ENCODE measurements at regions not wholly inside any gene's neighbourhood (a gene's known extent, or its start where the extent isn't known, plus 50 kb on each side); places are given as distances from the start of the nearest gene placed in this dataset.

DNA sequence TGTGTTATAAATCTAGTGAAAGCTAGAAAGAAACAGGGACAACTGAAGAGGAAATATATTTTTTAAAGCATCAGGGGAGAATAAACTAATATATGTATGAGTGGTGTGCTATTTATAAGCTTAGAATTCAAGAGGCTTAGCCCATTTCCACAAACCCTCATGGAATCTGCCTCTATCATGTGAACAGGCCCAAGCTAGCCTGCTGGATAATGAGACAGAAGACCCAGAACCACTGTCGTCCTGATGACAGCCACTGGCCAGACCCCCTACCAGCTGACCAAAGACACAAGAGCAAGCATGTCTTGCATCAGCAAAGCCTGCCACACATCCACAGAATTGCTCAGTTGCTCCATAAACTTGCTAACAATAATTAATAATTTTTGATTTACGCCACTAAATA lies 382.3 kb upstream of the NXPH2 start:
- TF ChIP-seq, protein P1, sequence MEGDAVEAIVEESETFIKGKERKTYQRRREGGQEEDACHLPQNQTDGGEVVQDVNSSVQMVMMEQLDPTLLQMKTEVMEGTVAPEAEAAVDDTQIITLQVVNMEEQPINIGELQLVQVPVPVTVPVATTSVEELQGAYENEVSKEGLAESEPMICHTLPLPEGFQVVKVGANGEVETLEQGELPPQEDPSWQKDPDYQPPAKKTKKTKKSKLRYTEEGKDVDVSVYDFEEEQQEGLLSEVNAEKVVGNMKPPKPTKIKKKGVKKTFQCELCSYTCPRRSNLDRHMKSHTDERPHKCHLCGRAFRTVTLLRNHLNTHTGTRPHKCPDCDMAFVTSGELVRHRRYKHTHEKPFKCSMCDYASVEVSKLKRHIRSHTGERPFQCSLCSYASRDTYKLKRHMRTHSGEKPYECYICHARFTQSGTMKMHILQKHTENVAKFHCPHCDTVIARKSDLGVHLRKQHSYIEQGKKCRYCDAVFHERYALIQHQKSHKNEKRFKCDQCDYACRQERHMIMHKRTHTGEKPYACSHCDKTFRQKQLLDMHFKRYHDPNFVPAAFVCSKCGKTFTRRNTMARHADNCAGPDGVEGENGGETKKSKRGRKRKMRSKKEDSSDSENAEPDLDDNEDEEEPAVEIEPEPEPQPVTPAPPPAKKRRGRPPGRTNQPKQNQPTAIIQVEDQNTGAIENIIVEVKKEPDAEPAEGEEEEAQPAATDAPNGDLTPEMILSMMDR (IDR thresholded peaks at IDR 0.05; ENCODE audit: insufficient read depth, low read length, missing control alignments), result no peak
- no peak for DNase-seq (ENCODE audit: low read depth, low spot score)
- no peak overlapping the region for H3K4me3 ChIP-seq (ENCODE audit: low read depth, low read length)
- ChIA-PET POLR2A (no interaction called here), CTCF (no interaction called here)

DNA sequence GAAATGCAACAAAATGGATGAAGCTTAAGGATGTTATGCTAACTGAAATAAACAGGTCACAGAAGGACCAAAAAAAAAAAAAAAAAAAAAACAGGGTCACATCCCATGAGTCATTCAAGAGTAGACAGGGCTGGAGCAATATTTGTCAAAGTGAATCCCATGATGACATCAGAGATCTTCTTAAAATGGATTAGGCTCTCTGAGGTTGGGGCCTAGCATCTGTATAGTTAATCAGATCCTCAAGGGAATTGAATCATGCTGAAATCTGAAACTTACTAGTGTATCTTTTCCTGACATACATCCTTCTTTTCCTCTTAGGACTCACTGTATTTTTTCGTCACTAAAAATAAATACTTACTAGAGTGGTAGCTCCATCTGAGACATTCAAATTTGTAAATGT lies 380.6 kb upstream of the NXPH2 start:
- no peak for DNase-seq (ENCODE audit: low read depth, low spot score)
- ChIA-PET CTCF (no interaction called here), POLR2A (no interaction called here)
- H3K4me3 ChIP-seq (ENCODE audit: low read depth, low read length), result no peak overlapping the region
- TF ChIP-seq, protein P1 (IDR thresholded peaks at IDR 0.05; ENCODE audit: insufficient read depth, low read length, missing control alignments), result no peak

DNA sequence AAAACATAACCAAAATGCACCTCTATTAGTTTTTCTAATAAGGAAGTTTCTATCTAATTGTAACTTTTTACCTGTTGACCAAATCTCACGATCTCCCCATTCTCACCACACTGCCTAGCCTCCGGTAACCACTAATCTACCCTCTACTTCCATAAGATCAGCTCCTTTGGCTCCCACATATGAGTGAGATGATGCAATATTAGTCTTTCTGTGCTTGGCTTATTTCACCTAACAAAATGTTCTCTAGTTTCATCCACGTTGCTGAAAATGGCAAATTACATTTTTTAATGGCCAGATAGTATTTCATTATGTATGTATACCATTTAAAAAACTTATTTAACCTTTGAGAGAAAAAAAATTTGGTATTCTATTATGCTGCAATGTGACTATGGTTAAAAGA lies 379.0 kb upstream of the NXPH2 start:
- POLR2A ChIA-PET, result no interaction called here
- TF ChIP-seq, protein P1 (IDR thresholded peaks at IDR 0.05; ENCODE audit: insufficient read depth, low read length, missing control alignments), result no peak
- CTCF ChIA-PET, result no interaction called here
- H3K4me3 ChIP-seq (ENCODE audit: low read depth, low read length), result no peak overlapping the region
- no peak for DNase-seq (ENCODE audit: low read depth, low spot score)

DNA sequence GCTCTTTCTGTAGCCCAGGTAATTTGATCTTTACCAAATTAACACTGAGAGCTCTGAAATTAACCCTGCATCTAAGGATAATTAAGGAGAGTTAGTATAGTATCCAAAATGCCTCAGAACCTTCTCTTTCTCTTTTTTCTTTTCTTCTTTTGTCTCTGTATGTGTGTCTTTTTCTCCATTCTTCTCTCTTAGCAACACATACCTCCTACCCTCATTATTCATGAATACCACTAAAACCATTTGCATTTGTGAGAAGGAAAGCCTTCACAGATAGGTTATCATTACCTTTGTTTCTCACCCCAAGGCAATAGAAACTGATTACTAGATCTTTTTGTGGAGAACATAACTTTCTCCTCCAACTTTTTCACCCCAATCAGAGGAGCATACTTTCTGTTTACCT lies 376.5 kb upstream of the NXPH2 start:
- DNase-seq (ENCODE audit: low read depth, low spot score), result no peak
- ChIA-PET CTCF (no interaction called here), POLR2A (no interaction called here)
- TF ChIP-seq, protein P1 (IDR thresholded peaks at IDR 0.05; ENCODE audit: insufficient read depth, low read length, missing control alignments), result no peak
- no peak overlapping the region for H3K4me3 ChIP-seq (ENCODE audit: low read depth, low read length)

DNA sequence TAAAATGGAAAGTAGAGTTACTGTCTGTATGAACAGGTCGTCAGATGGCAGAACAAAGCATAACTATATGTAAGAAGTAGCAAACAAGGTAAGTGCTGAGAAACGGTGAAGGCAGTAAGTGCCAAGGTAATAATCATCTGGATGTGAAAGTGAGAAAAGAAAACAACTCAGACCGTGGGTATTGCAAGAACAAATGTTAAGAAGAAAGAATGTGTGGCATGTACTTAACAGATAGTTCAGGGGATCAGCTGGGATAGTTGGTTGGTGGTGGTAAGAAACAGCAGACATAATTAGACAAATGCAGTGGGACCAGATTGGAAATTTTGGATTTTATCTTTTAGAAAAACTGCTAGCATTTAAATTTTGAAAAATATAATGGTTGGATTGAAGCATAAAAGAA lies 375.8 kb upstream of the NXPH2 start:
- CTCF ChIA-PET, result no interaction called here
- POLR2A ChIA-PET, result no interaction called here
- H3K4me3 ChIP-seq (ENCODE audit: low read depth, low read length), result no peak overlapping the region
- TF ChIP-seq, protein P1 (IDR thresholded peaks at IDR 0.05; ENCODE audit: insufficient read depth, low read length, missing control alignments), result no peak
- DNase-seq (ENCODE audit: low read depth, low spot score), result no peak

DNA sequence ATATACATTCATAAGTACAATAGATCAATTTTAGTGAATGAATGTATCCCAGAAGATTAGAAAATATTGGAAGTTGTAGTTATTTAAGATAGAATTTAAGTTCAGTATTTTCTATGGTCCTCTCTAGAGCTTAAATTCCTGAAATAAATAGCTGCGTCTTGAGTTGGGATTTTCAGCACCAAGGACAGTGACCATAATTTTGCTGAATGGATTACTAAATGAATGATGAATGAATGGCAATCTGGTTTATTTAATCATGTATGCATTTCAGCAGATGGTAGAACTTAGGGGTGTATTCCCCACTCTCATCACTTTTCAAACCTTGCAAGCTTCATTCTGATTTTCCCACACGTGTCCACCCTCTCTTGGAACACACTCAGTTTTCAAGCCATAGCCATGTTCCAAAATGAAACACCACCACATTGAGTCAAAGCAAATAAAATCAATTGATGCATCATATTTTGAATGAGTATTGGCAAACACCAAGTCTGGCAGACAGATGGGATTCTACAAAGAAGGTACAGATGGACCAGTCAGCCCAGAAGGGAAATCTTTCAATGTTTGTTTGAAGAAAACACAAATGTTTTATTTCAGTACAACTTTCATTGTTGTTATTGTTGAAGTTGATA lies 362.2 kb upstream of the NXPH2 start:
- DNase-seq (ENCODE audit: low read depth, low spot score), result no peak
- TF ChIP-seq, protein P1 (IDR thresholded peaks at IDR 0.05; ENCODE audit: insufficient read depth, low read length, missing control alignments), result no peak
- CTCF ChIA-PET, result no interaction called here
- no peak overlapping the region for H3K4me3 ChIP-seq (ENCODE audit: low read depth, low read length)
- POLR2A ChIA-PET, result no interaction called here

Data from AG04449 (cell line).